ENCODE measurements at regions not wholly inside any gene's neighbourhood (a gene's known extent, or its start where the extent isn't known, plus 50 kb on each side); places are given as distances from the start of the nearest gene placed in this dataset.

GRCh38 chrX:45667666-45668065 lies 467.0 kb upstream of the DIPK2B start:
- TF ChIP-seq, protein P1, sequence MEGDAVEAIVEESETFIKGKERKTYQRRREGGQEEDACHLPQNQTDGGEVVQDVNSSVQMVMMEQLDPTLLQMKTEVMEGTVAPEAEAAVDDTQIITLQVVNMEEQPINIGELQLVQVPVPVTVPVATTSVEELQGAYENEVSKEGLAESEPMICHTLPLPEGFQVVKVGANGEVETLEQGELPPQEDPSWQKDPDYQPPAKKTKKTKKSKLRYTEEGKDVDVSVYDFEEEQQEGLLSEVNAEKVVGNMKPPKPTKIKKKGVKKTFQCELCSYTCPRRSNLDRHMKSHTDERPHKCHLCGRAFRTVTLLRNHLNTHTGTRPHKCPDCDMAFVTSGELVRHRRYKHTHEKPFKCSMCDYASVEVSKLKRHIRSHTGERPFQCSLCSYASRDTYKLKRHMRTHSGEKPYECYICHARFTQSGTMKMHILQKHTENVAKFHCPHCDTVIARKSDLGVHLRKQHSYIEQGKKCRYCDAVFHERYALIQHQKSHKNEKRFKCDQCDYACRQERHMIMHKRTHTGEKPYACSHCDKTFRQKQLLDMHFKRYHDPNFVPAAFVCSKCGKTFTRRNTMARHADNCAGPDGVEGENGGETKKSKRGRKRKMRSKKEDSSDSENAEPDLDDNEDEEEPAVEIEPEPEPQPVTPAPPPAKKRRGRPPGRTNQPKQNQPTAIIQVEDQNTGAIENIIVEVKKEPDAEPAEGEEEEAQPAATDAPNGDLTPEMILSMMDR (IDR thresholded peaks at IDR 0.05), result no peak
- TF ChIP-seq POLR2A (IDR thresholded peaks at IDR 0.05), result no peak

Measured in thyroid gland (tissue), 4 donors.